Pancreas (tissue), 10 donors: ENCODE measurements at regions not wholly inside any gene's neighbourhood (a gene's known extent, or its start where the extent isn't known, plus 50 kb on each side); places are given as distances from the start of the nearest gene placed in this dataset.

Source experiments
- ATAC-seq, 4 donors: fragments of 200-7000 bp; cut with Tn5 transposase; one replicate each; pipeline versions ENCODE4 v1.8.0 to v1.9.1; 2020; ENCODE audit warnings: mild to moderate bottlenecking in 4 of 4, moderate library complexity in 4 of 4
- DNase-seq, 6 donors: peaks; one replicate each; pipeline ENCODE4 v3.0.0-alpha.2; 2020
- FAIRE-seq: peaks from 2 replicates; lab custom pipeline; 2012; peaks lifted over from hg19 to GRCh38; lab: Jason Lieb, UNC
- H3K27ac ChIP-seq, 4 donors: fragments of 200-600 bp; sonication (generic); 1 replicate in 3 of 4; 2 replicates in 1 of 4; pipeline versions ENCODE4 v1.5.0 to v1.8.0; 2020
- H3K27me3 ChIP-seq, 4 donors: fragments of 200-600 bp; one replicate each; pipeline ENCODE4 v1.8.0; 2021
- H3K36me3 ChIP-seq, 3 donors: fragments of 200-600 bp; sonication (generic) in 1 of 3; one replicate each; pipeline versions ENCODE4 v1.5.0 to v1.8.0; 2020 to 2021
- H3K4me1 ChIP-seq, 3 donors: fragments of 200-600 bp; one replicate each; pipeline ENCODE4 v1.8.0; 2021
- H3K4me3 ChIP-seq, 4 donors: fragments of 200-600 bp; sonication (generic) in 2 of 4; one replicate each; pipeline versions ENCODE4 v1.5.0 to v1.8.0; 2020 to 2021
- H3K9me3 ChIP-seq, 4 donors: fragments of 200-600 bp; one replicate each; pipeline ENCODE4 v1.8.0; 2021
- CTCF ChIP-seq, 4 donors: fragments of 200-600 bp; sonication (generic) in 3 of 4; IDR thresholded peaks; one replicate each; pipeline versions ENCODE4 v1.5.0 to v1.8.0; 2021; ENCODE audit warnings: antibody characterized with exemption in 4 of 4
- WGBS, 2 donors: extraction: QIAGEN DNeasy Blood & Tissue Kit; methylation state at CpG; one replicate each; pipeline ENCODE4 v1.1.7; 2013; 5-methylcytosine and 5-hydroxymethylcytosine counted together
- intact Hi-C, 3 donors: fragments of 100-400 bp; cut with DNase I; formaldehyde crosslinking; loops; one replicate each; pipeline versions ENCODE4 v1.11.1 to v1.14.2; 2022
- donor health status: healthy with polysubstance abuse.
- donor health status: DM: no; HTN: no; CAD: no; lungs with moderate emphysema.
- donor health status: DM: no; HTN: no; CAD: no.
- donor health status: control.
- donor health status: control.
- donor health status: Bipolar disorder and iron deficiency.
- donor health status: DM: yes; HTN: yes; CAD: no.
- donor health status: DM: no; HTN: no; CAD: no.
- donor health status: DM: no; HTN: no; CAD: no.
- donor health status: DM: yes; HTN: yes; CAD: no.

DNA sequence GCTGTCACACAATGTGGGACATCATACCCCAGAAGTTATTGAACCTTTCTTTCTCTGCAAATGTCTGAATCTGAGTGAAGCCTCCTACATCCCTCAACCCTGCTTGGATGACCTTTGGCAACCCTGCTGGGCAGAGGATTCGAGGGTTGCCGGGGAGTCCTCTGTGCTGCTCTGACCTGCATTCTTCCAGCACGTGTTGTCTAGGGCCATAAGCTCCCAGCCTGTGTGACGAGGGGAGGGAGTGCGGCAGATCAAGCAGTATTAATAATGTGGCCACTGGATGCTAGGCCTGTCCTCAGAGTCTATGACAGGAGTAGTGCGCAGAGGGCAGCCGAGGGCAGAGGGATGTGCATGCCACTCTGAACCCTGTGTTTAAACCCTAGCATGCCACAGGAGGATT, 58.8 kb downstream of the RPL37A start:
- Histone ChIP-seq H3K4me3 (no peak overlapping the region), H3K36me3 (no peaks in the 10 kb centered on the region), H3K27ac (no peak overlapping the region), H3K4me1 (peaks cover 0 to 12% (median 11%) of the 10 kb centered on the region in 3 donors), H3K27me3 (no peaks in the 10 kb centered on the region), H3K9me3 (no peaks in the 10 kb centered on the region)
- ATAC-seq (no peak), DNase-seq (no peak), FAIRE-seq (no peak)
- no peak for TF ChIP-seq CTCF (IDR thresholded peaks at IDR 0.05)
- WGBS, 2 donors: 85 to 94% methylated on average over 7 of the region's 7 CpGs
- intact Hi-C loops: no loop called here

DNA sequence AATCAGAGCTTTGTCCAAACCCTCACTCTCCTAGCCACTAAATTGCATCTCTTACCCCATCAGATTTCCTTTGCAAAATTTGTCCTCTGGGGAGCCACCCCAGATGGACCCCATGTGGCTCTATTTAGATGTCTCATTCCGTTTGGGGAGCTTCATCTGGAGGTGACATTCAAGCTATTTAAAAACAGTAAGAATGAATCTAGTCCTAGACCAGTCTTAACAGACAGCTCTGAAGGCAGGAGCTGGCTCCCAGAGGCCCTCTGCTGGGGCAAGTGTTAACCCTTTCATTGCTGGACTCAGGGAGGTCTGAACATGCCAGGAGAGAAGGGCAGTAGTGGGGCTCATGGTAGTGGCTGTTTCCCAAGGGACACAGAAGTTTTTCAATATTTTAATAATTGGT, 59.2 kb downstream of the RPL37A start:
- FAIRE-seq (no peak), ATAC-seq (no peak), DNase-seq (no peak)
- Histone ChIP-seq H3K27me3 (no peaks in the 10 kb centered on the region), H3K36me3 (no peaks in the 10 kb centered on the region), H3K4me1 (peaks cover 0 to 12% (median 11%) of the 10 kb centered on the region in 3 donors), H3K27ac (no peak overlapping the region), H3K9me3 (no peaks in the 10 kb centered on the region), H3K4me3 (no peak overlapping the region)
- TF ChIP-seq CTCF (IDR thresholded peaks at IDR 0.05): no peak
- intact Hi-C loops: no loop called here
- WGBS, 2 donors: 90 to 92% methylated on average over 1 of the region's 1 CpG

- Histone ChIP-seq H3K9me3 (no peaks in the 10 kb centered on the region), H3K27me3 (no peaks in the 10 kb centered on the region), H3K27ac (no peak overlapping the region), H3K4me3 (no peak overlapping the region), H3K36me3 (no peaks in the 10 kb centered on the region), H3K4me1 (peaks cover 0 to 10% (median 9%) of the 10 kb centered on the region in 3 donors)
- no peak for TF ChIP-seq CTCF (IDR thresholded peaks at IDR 0.05)
- intact Hi-C loops: no loop called here
- no peak for FAIRE-seq
- no peak for ATAC-seq
- no peak for DNase-seq
- WGBS, 2 donors: 77 to 84% methylated on average over 3 of the region's 3 CpGs
Measured at GRCh38 chr2:216559625-216560156, 61.0 kb downstream of the RPL37A start.

- ATAC-seq (peak in 3 of 4 donors; percentile 32 to 63 (median 57)), FAIRE-seq (no peak), DNase-seq (no peak)
- WGBS, 2 donors: 68 to 79% methylated on average over 3 of the region's 3 CpGs
- no peak for TF ChIP-seq CTCF (IDR thresholded peaks at IDR 0.05)
- Histone ChIP-seq H3K36me3 (no peaks in the 10 kb centered on the region), H3K27ac (no peak overlapping the region), H3K4me3 (no peak overlapping the region), H3K27me3 (no peaks in the 10 kb centered on the region), H3K9me3 (no peaks in the 10 kb centered on the region), H3K4me1 (no peaks in the 10 kb centered on the region)
- intact Hi-C loops: no loop called here
Measured at GRCh38 chr2:216560838-216561270, 62.2 kb downstream of the RPL37A start.

- FAIRE-seq (no peak), ATAC-seq (no peak), DNase-seq (no peak)
- no peak overlapping the region for H3K27ac ChIP-seq
- TF ChIP-seq CTCF (IDR thresholded peaks at IDR 0.05): no peak
- no peaks in the 10 kb centered on the region for H3K36me3 ChIP-seq
- H3K9me3 ChIP-seq: no peaks in the 10 kb centered on the region
- intact Hi-C loops: no loop called here
- H3K27me3 ChIP-seq: no peaks in the 10 kb centered on the region
- 86 to 87% methylated on average over 13 of the region's 13 CpGs for WGBS, 2 donors
- no peak overlapping the region for H3K4me3 ChIP-seq
- no peaks in the 10 kb centered on the region for H3K4me1 ChIP-seq
Measured at GRCh38 chr2:216562696-216563435, 64.2 kb downstream of the RPL37A start.
